ENCODE measurements at regions not wholly inside any gene's neighbourhood (a gene's known extent, or its start where the extent isn't known, plus 50 kb on each side); places are given as distances from the start of the nearest gene placed in this dataset.

- no peaks in the 10 kb centered on the region for H3K4me1 ChIP-seq
- DNase-seq = no peak
- H3K9me3 ChIP-seq = no peaks in the 10 kb centered on the region
- TF ChIP-seq, protein P1, sequence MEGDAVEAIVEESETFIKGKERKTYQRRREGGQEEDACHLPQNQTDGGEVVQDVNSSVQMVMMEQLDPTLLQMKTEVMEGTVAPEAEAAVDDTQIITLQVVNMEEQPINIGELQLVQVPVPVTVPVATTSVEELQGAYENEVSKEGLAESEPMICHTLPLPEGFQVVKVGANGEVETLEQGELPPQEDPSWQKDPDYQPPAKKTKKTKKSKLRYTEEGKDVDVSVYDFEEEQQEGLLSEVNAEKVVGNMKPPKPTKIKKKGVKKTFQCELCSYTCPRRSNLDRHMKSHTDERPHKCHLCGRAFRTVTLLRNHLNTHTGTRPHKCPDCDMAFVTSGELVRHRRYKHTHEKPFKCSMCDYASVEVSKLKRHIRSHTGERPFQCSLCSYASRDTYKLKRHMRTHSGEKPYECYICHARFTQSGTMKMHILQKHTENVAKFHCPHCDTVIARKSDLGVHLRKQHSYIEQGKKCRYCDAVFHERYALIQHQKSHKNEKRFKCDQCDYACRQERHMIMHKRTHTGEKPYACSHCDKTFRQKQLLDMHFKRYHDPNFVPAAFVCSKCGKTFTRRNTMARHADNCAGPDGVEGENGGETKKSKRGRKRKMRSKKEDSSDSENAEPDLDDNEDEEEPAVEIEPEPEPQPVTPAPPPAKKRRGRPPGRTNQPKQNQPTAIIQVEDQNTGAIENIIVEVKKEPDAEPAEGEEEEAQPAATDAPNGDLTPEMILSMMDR (IDR thresholded peaks at IDR 0.05; ENCODE audit: low read depth, low read length) = no peak
- H3K4me3 ChIP-seq (ENCODE audit: low read depth, low read length) = no peak overlapping the region
- no peaks in the 10 kb centered on the region for H3K27me3 ChIP-seq
- no peaks in the 10 kb centered on the region for H3K36me3 ChIP-seq
Observed at GRCh38 chr1:56002231-56002630, 577.1 kb downstream of the PLPP3 start.

DNA sequence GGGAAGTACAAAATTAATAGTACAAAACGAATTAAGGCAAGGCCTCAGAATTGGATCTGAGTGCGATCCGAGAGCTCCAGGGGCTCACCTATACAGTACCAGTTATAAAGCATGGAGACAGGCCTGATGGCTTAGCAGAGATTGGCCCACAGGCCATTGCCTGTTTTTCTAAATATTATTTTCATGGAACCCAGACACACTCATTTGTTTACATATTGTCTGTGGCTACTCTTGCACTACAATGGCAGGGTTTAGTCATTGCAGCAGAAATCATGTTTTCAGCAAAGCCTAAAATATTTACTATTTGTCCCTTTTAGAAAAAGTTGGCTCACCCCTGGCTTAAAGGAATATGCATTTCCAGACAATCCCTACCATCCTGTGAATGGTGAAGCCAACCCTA lies 578.9 kb downstream of the PLPP3 start:
- Histone ChIP-seq H3K4me1 (no peaks in the 10 kb centered on the region), H3K27me3 (no peaks in the 10 kb centered on the region), H3K36me3 (no peaks in the 10 kb centered on the region), H3K9me3 (no peaks in the 10 kb centered on the region), H3K4me3 (ENCODE audit: low read depth, low read length) (no peak overlapping the region)
- DNase-seq = no peak
- TF ChIP-seq, protein P1 (IDR thresholded peaks at IDR 0.05; ENCODE audit: low read depth, low read length) = no peak

GRCh38 chr1:55997536-55997935 lies 581.8 kb downstream of the PLPP3 start:
- Histone ChIP-seq H3K4me1 (no peaks in the 10 kb centered on the region), H3K4me3 (ENCODE audit: low read depth, low read length) (no peak overlapping the region), H3K9me3 (no peaks in the 10 kb centered on the region), H3K36me3 (no peaks in the 10 kb centered on the region), H3K27me3 (no peaks in the 10 kb centered on the region)
- no peak for DNase-seq
- TF ChIP-seq, protein P1 (IDR thresholded peaks at IDR 0.05; ENCODE audit: low read depth, low read length) = no peak

DNA sequence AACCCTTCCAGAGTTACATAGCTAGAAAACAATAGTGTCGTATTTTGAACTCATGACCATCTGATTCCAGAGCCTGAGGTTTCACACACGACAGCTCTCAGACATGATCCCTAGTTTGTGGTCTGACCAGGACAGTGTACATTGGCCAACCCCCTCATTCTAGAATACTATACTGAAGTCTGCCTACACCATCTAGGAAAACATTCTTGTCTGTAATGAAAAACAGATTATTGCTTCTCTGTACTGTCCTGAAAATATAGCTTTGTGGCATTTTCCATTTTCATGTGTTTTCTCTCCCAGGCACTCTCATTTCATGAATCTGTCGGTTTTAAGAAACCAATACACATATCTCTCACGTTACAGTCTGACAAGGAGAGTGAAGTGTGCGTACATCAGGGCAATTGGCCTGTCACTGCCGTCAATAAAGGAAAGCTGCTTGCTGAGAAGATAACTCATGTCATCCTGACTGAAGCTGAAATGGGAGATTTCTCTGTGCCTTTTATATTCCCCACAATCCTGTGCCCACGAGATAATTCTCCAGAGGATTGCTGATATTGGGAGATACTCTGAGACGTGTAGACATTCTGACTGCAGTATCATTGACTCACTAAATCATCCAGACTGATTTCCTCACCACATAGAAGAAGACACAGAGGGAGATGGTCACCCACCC lies 585.6 kb downstream of the PLPP3 start:
- H3K4me1 ChIP-seq = no peaks in the 10 kb centered on the region
- no peaks in the 10 kb centered on the region for H3K36me3 ChIP-seq
- H3K27me3 ChIP-seq = no peaks in the 10 kb centered on the region
- no peak overlapping the region for H3K4me3 ChIP-seq (ENCODE audit: low read depth, low read length)
- no peak for DNase-seq
- TF ChIP-seq, protein P1 (IDR thresholded peaks at IDR 0.05; ENCODE audit: low read depth, low read length) = no peak
- no peaks in the 10 kb centered on the region for H3K9me3 ChIP-seq

DNA sequence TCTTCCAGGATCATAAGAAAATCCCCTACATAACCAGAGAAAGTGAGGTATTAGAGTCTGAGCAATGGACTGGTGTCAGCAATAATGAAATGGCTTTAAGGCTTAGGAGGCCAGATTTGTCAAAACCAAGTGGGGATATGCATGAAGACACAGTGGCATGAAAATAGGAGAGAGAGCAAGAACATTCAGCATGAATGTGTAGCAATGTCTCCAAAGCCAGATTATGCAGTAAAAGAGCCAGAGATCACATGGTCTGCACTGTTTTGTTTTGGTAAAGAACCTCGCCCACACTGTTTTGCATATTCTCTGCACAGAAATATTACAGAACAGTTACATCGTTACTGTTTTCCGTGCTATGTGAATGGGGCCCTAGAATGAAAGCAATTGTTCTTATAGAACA lies 589.4 kb downstream of the PLPP3 start:
- H3K4me1 ChIP-seq = no peaks in the 10 kb centered on the region
- no peaks in the 10 kb centered on the region for H3K36me3 ChIP-seq
- H3K9me3 ChIP-seq = no peaks in the 10 kb centered on the region
- H3K27me3 ChIP-seq = no peaks in the 10 kb centered on the region
- TF ChIP-seq, protein P1 (IDR thresholded peaks at IDR 0.05; ENCODE audit: low read depth, low read length) = no peak
- no peak for DNase-seq
- no peak overlapping the region for H3K4me3 ChIP-seq (ENCODE audit: low read depth, low read length)

DNA sequence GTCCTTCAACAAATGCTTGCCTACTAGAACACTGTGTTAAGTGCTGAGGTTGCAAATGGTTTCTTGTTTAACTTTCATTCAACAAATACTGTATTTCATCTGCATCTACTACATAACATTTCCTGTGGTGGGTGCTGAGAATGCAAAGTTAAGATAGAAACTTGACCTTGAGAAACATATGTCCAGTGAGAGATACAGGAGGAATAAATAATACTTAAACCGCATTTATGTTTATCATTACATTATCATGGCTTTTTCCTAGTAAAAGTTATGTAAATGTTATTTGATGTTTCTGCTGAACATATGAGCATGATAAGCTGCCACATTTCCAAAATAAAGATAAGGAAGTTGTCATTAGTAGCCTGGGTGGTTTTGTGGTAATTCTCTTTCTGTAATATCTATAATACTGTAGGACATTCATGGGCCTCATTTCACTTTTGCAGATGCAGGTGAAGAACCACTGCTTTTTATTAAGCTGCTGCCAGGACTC lies 590.4 kb downstream of the PLPP3 start:
- no peak for DNase-seq
- Histone ChIP-seq H3K27me3 (no peaks in the 10 kb centered on the region), H3K4me1 (no peaks in the 10 kb centered on the region), H3K36me3 (no peaks in the 10 kb centered on the region), H3K9me3 (no peaks in the 10 kb centered on the region), H3K4me3 (ENCODE audit: low read depth, low read length) (no peak overlapping the region)
- TF ChIP-seq, protein P1 (IDR thresholded peaks at IDR 0.05; ENCODE audit: low read depth, low read length) = no peak
